A673 (cell line): ENCODE measurements at regions not wholly inside any gene's neighbourhood (a gene's known extent, or its start where the extent isn't known, plus 50 kb on each side); places are given as distances from the start of the nearest gene placed in this dataset.
"Not testable (repeated sequence)": the region's sequence is repeated elsewhere in the genome, so short reads cannot be mapped to it uniquely, and the experiment has no call there.

ENCODE experiments used
- BruUV-seq: library from RNA; stranded (reverse); fragments of 400-500 nt; replicated peaks from 2 replicates; lab custom pipeline; 2021; lab: Mats Ljungman, UMichigan
- CTCF ChIA-PET: fragments of 300-600 bp; sonication (Branson Sonifier 250); formaldehyde crosslinking; loops from one replicate; lab custom pipeline; 2022; ENCODE audit warnings: antibody characterized with exemption; lab: Charles Lee
- POLR2A ChIA-PET: fragments of 300-600 bp; sonication (Branson Sonifier 250); formaldehyde crosslinking; loops from one replicate; lab custom pipeline; 2022; ENCODE audit warnings: antibody characterized with exemption; ENCODE audit not compliant: low non-redundant PET; lab: Charles Lee
- DNase-seq: peaks from one replicate; pipeline ENCODE4 v3.0.0-alpha.2; 2015; ENCODE audit warnings: low spot score
- H3K27ac ChIP-seq: fragments of 200-600 bp; sonication (generic); 2 replicates; pipeline ENCODE4 v1.5.1; 2016; ENCODE audit warnings: mixed run types, low read depth, mild to moderate bottlenecking, mixed read lengths, antibody characterized with exemption, low read length; ENCODE audit not compliant: poor library complexity, severe bottlenecking
- H3K27me3 ChIP-seq: fragments of 200-600 bp; sonication (generic); replicated peaks from 2 replicates; pipeline ENCODE4 v1.6.1; 2017; ENCODE audit warnings: mixed run types, low read depth, mild to moderate bottlenecking, mixed read lengths, antibody characterized with exemption, low read length; ENCODE audit not compliant: insufficient read depth, poor library complexity
- H3K36me3 ChIP-seq: fragments of 200-600 bp; sonication (generic); 2 replicates; pipeline ENCODE4 v1.6.1; 2016; ENCODE audit warnings: mixed run types, mild to moderate bottlenecking, mixed read lengths, antibody characterized with exemption, low read length; ENCODE audit not compliant: insufficient read depth, poor library complexity, severe bottlenecking
- H3K4me1 ChIP-seq: fragments of 200-600 bp; sonication (generic); 2 replicates; pipeline ENCODE4 v1.6.1; 2017; ENCODE audit warnings: mixed run types, mild to moderate bottlenecking, mixed read lengths, antibody characterized with exemption, low read length; ENCODE audit not compliant: insufficient read depth, poor library complexity, severe bottlenecking
- H3K4me3 ChIP-seq: fragments of 200-600 bp; sonication (generic); 2 replicates; pipeline ENCODE4 v1.5.1; 2016; ENCODE audit warnings: low read depth, mixed run types, mild to moderate bottlenecking, mixed read lengths, low read length; ENCODE audit not compliant: poor library complexity, severe bottlenecking
- H3K9me3 ChIP-seq: fragments of 200-600 bp; sonication (generic); 2 replicates; pipeline ENCODE4 v1.6.1; 2016; ENCODE audit warnings: mixed run types, low read depth, mild to moderate bottlenecking, mixed read lengths, antibody characterized with exemption, low read length; ENCODE audit not compliant: poor library complexity, severe bottlenecking
- CTCF ChIP-seq: fragments of 300-800, 200-600 bp; sonication (generic); conservative IDR thresholded peaks from 2 replicates; pipeline ENCODE4 v1.5.1; 2017; ENCODE audit warnings: low read depth, mild to moderate bottlenecking, antibody characterized with exemption, low read length, moderate library complexity, mixed read lengths
- EZH2 ChIP-seq: fragments of 200-600 bp; sonication (generic); IDR thresholded peaks from 2 replicates; pipeline ENCODE4 v1.6.1; 2017; ENCODE audit warnings: borderline replicate concordance, low read depth, mild to moderate bottlenecking, mixed read lengths, antibody characterized with exemption, low read length; ENCODE audit not compliant: poor library complexity, severe bottlenecking
- intact Hi-C: fragments of 100-400 bp; cut with micrococcal nuclease; formaldehyde crosslinking; loops from one replicate; pipeline ENCODE4 v1.10.0; 2022; ENCODE audit not compliant: unreplicated experiment

- Histone ChIP-seq H3K36me3 (no peaks in the 10 kb centered on the region), H3K4me1 (no peaks in the 10 kb centered on the region), H3K4me3 (no peak overlapping the region), H3K27ac (no peak overlapping the region), H3K27me3 (no peaks in the 10 kb centered on the region), H3K9me3 (peaks cover 81% of the 10 kb centered on the region)
- ChIA-PET CTCF (no interaction called here), POLR2A (no interaction called here)
- intact Hi-C loops = no loop called here
- no peak for DNase-seq
- no peak for TF ChIP-seq CTCF
- TF ChIP-seq EZH2 = no peak
- no TSS peak for BruUV-seq
These were observed 156.1 kb downstream of the OR4M2 start for GRCh38 chr15:22236469-22236868.

DNA sequence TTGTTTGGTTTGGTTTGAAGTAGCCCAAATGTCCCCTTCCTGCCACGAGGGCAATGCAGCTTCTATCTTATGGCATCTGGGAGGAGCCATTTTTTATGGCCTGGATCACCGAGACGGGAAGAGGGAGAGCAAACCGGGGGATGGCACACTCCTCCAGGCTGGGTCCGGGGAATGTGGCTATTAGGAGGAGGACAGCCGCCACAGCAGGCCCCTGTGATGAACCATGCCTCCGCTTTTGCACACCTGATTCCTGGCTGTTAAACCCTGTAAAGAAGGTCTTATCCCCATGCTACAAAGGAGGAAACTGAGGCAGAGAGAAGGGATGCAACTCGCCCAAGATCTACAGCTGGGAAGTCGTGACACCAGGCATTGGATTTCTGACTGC lies 157.6 kb downstream of the OR4M2 start:
- CTCF ChIA-PET = no interaction called here
- no peak for DNase-seq

GRCh38 chr15:22238276-22238958 lies 158.1 kb downstream of the OR4M2 start:
- DNase-seq, H3K27me3 ChIP-seq, POLR2A ChIA-PET, H3K36me3 ChIP-seq, BruUV-seq, CTCF ChIA-PET, H3K4me1 ChIP-seq, H3K27ac ChIP-seq, intact Hi-C loops, H3K4me3 ChIP-seq: not testable (repeated sequence)
- H3K9me3 ChIP-seq = peaks cover 77% of the 10 kb centered on the region

More for the DNA sequence above, 157.6 kb downstream of the OR4M2 start:
- H3K27ac ChIP-seq = no peak overlapping the region
- intact Hi-C loops = no loop called here
- H3K9me3 ChIP-seq = peaks cover 76% of the 10 kb centered on the region
- no peaks in the 10 kb centered on the region for H3K4me1 ChIP-seq
- no peaks in the 10 kb centered on the region for H3K27me3 ChIP-seq
- H3K4me3 ChIP-seq = no peak overlapping the region
- H3K36me3 ChIP-seq = no peaks in the 10 kb centered on the region
- POLR2A ChIA-PET = no interaction called here
- TF ChIP-seq CTCF (no peak), EZH2 (no peak)
- no TSS peak for BruUV-seq

DNA sequence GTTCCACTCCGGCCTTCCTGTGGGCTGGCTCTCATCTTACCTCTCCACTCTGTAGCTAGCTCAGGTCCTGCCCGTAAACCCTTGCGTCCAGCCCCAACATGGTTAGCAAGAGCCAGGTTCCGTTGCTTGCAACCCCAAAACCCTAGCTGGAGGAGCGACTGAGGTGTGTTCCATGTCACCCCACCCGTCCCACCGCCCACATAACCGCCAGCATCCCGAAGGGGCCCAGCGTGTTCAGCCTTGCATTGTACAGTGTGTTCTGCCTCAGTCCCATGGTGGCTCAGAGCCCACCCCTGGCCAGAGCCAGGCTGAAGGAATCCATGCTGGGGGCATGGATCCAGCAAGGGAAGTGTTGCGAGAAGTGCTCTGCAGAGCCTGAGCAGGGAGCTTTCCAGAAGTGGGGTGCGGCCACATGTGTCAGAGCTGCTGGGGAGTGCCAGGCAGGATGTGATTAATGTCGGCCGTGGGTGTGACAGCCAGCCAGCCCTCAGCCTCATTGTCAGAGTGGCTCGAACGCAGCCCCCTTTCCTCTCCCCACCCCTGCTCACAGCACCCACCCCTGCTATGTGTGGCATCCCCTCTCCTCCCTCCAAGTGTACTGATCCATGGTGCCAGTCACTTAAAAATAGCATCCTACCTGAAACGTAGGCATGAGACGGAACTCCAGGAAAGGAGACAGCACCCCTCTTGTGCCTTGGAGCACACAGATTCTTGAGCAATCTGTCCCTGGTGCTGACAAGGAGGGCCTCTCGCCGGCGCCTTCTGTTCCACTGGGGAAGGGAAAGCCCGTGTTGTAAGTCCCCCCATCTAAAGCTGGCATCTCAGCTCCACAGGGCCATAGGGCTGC lies 158.9 kb downstream of the OR4M2 start:
- H3K36me3 ChIP-seq, POLR2A ChIA-PET, DNase-seq, CTCF ChIA-PET, H3K27me3 ChIP-seq, H3K4me3 ChIP-seq, intact Hi-C loops, H3K27ac ChIP-seq, BruUV-seq, H3K4me1 ChIP-seq: not testable (repeated sequence)
- H3K9me3 ChIP-seq = peaks cover 75% of the 10 kb centered on the region
